ENCODE measurements at regions not wholly inside any gene's neighbourhood (a gene's known extent, or its start where the extent isn't known, plus 50 kb on each side); places are given as distances from the start of the nearest gene placed in this dataset.
A peak's percentile ranks its signal among the peaks of the same experiment; 100 is the strongest.

- DNase-seq (ENCODE audit: extremely low read depth, low read depth) = no peak
- TF ChIP-seq CTCF (IDR thresholded peaks at IDR 0.05; ENCODE audit: low read depth, low read length, missing control alignments) = no peak
- no peak overlapping the region for H3K4me3 ChIP-seq (replicated peaks; ENCODE audit: low read depth, low read length)
These were observed 85.2 kb upstream of the WNT4 start for GRCh38 chr1:22228074-22228473.

DNA sequence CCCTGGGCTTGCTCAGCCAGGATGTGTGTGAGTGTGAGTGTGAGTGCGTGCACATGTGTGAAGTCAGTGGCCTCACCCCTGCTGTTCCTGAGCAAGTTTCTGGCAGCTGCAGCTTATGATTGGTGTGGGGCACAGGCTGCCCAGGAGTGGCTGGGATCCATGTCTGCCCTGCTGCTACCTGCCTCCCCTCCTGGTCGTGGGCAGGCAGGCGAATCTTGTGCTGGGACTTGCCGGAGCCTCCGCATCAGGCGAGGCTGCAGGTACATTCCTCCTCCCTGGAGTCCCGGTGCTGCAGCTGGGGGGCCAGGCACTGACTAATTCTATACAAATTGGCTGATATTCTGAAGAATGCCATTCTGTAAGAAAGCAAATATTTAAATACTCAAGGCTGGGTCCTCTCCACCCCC is 85.6 kb upstream of the WNT4 start:
- no peak overlapping the region for H3K4me3 ChIP-seq (replicated peaks; ENCODE audit: low read depth, low read length)
- no peak for TF ChIP-seq CTCF (IDR thresholded peaks at IDR 0.05; ENCODE audit: low read depth, low read length, missing control alignments)
- no peak for DNase-seq (ENCODE audit: extremely low read depth, low read depth)

- TF ChIP-seq CTCF (IDR thresholded peaks at IDR 0.05; ENCODE audit: low read depth, low read length, missing control alignments) = no peak
- DNase-seq (ENCODE audit: extremely low read depth, low read depth) = no peak
- no peak overlapping the region for H3K4me3 ChIP-seq (replicated peaks; ENCODE audit: low read depth, low read length)
These were observed 86.5 kb upstream of the WNT4 start for GRCh38 chr1:22229379-22229778.

DNA sequence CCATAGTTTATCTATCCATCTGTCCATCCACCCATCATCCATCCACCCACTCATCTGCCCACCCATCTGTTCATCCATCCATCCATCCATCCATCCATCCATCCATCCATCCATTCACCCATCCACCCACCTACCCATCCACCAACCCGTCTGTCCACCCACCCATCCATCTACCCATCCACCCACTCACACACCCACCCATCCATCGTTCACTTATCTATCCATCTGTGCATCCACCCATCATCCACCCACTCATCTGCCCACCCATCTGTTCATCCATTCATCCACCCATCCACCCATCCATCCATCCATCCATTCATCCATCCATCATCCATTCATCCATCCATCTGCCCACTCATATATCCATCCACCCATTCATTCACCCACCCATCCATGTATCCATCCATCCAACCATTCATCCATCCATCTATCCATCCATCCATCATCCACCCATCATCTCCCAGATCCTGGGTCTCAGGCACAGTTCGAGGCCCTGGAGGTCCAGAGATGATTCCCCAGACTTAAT is 88.2 kb upstream of the WNT4 start:
- DNase-seq (ENCODE audit: extremely low read depth, low read depth) = no peak
- no peak overlapping the region for H3K4me3 ChIP-seq (replicated peaks; ENCODE audit: low read depth, low read length)
- TF ChIP-seq CTCF (IDR thresholded peaks at IDR 0.05; ENCODE audit: low read depth, low read length, missing control alignments) = no peak

- peak; percentile 24 for TF ChIP-seq CTCF (IDR thresholded peaks at IDR 0.05; ENCODE audit: low read depth, low read length, missing control alignments)
- no peak for DNase-seq (ENCODE audit: extremely low read depth, low read depth)
- no peak overlapping the region for H3K4me3 ChIP-seq (replicated peaks; ENCODE audit: low read depth, low read length)
These were observed 89.2 kb upstream of the WNT4 start for GRCh38 chr1:22231995-22232690.

GRCh38 chr1:22233222-22233621 is 90.3 kb upstream of the WNT4 start:
- DNase-seq (ENCODE audit: extremely low read depth, low read depth) = no peak
- no peak for TF ChIP-seq CTCF (IDR thresholded peaks at IDR 0.05; ENCODE audit: low read depth, low read length, missing control alignments)

More at GRCh38 chr1:22233222-22233621, 90.3 kb upstream of the WNT4 start:
- no peak overlapping the region for H3K4me3 ChIP-seq (replicated peaks; ENCODE audit: low read depth, low read length)

Measured in HFF-Myc (cell line).